AG09309 (cell line): ENCODE measurements at regions not wholly inside any gene's neighbourhood (a gene's known extent, or its start where the extent isn't known, plus 50 kb on each side); places are given as distances from the start of the nearest gene placed in this dataset.
A peak's percentile ranks its signal among the peaks of the same experiment; 100 is the strongest.
"Not testable (repeated sequence)": the region's sequence is repeated elsewhere in the genome, so short reads cannot be mapped to it uniquely, and the experiment has no call there.

ENCODE experiments used
- DNase-seq: peaks from one replicate; pipeline ENCODE4 v3.0.0-alpha.2; 2010; ENCODE audit warnings: low read depth
- H3K4me3 ChIP-seq: 2 replicates; pipeline ENCODE4 v1.5.1; 2011; ENCODE audit warnings: mild to moderate bottlenecking, low read depth, low read length, moderate library complexity; ENCODE audit not compliant: control insufficient read depth
- CTCF ChIP-seq: IDR thresholded peaks from 2 replicates; pipeline ENCODE4 v1.5.1; 2011; ENCODE audit warnings: mild to moderate bottlenecking, low read depth, low read length, inconsistent platforms; ENCODE audit not compliant: insufficient read depth, control insufficient read depth; ENCODE audit errors: missing control alignments

- no peak overlapping the region for H3K4me3 ChIP-seq
- no peak for DNase-seq
- no peak for TF ChIP-seq CTCF
Observed at GRCh38 chr16:29311461-29312344, 94.8 kb downstream of the NPIPB11 start.

DNA sequence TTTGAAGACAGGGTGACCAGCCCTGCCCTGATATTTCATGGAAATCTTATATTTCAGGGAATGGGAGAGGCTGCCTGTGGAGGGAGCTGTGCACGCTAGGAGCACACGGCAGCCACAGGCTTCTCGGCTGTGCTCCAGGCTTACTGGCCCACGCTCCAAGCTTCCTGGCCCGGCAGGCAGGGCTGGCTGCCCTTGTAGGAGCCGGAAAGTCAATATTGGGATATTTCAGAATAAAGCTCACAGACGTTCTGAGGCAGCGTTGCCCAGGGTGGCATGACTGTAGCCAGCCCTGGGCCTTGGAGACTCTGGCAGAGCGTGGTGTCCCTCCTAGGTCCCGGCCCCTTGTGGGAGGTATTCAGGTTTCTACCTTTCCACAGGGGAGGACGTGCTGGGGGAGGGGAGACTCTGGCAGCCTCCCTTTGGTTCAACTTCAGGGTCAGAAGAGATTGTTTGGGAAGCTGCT lies 95.6 kb downstream of the NPIPB11 start:
- TF ChIP-seq CTCF, result peak; percentile 22
- DNase-seq, result no peak
- no peak overlapping the region for H3K4me3 ChIP-seq

- H3K4me3 ChIP-seq, result not testable (repeated sequence)
Observed at GRCh38 chr16:29310243-29310642, 96.3 kb downstream of the NPIPB11 start.

DNA sequence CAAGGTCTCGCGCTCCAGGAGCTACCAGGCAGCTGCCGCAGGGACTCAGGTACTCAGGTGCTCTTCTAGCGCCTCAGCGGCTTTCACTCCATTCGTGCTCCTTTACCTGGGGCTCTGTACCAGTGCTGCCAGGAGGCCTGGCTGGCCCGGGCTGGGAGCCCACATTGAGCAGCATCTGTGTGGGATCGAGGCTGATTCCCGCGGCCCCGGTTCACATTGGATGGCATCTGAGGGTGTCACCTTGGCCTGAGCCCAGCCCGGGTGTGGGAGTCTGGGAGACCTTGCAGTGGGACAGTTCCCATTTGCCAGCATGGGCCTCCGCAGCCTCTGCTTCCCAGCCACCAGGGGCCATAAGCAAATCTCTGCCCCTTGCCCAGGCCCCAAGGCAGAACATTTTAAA lies 96.9 kb downstream of the NPIPB11 start:
- not testable (repeated sequence) for DNase-seq, H3K4me3 ChIP-seq

More at GRCh38 chr16:29310243-29310642, 96.3 kb downstream of the NPIPB11 start:
- not testable (repeated sequence) for DNase-seq

DNA sequence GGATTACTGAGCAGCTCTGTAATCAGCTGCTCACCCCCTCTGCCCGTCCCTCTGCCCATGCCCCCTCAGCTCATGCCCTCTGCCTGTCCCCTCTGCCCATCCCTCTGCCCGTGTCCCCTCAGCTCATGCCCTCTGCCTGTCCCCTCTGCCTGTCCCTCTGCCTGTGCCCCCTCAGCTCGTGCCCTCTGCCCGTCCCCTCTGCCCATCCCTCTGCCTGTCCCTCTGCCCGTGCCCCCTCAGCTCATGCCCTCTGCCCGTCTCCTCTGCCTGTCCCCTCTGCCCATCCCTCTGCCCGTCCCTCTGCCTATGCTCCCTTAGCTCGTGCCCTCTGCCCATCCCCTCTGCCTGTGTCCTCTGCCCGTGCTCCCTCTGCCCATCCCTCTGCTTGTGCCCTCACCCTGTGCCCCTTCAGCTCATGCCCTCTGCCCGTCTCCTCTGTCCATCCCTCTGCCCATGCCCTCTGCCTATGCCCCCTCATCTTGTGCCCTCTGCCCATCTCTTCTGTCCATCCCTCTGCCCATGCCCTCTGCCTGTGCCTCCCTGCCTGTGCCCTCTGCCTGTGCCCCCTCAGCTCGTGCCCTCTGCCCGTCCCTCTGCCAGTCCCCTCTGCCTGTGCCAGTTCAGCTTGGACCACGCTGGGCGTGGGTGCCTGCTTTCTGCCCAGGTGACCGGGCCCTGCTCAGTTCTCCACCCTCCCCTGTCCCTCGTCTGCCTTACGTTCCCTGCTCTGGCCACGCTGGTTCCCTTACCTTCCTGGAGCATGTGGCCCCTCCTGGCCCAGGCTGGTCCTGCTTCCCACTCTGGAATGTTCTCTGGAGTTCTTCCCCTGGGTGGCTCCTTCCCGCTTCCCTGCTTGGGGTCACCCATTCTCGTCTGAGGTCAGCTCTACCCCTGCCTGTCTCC lies 97.6 kb downstream of the NPIPB11 start:
- no peak overlapping the region for H3K4me3 ChIP-seq
- no peak for DNase-seq
- TF ChIP-seq CTCF, result no peak

DNA sequence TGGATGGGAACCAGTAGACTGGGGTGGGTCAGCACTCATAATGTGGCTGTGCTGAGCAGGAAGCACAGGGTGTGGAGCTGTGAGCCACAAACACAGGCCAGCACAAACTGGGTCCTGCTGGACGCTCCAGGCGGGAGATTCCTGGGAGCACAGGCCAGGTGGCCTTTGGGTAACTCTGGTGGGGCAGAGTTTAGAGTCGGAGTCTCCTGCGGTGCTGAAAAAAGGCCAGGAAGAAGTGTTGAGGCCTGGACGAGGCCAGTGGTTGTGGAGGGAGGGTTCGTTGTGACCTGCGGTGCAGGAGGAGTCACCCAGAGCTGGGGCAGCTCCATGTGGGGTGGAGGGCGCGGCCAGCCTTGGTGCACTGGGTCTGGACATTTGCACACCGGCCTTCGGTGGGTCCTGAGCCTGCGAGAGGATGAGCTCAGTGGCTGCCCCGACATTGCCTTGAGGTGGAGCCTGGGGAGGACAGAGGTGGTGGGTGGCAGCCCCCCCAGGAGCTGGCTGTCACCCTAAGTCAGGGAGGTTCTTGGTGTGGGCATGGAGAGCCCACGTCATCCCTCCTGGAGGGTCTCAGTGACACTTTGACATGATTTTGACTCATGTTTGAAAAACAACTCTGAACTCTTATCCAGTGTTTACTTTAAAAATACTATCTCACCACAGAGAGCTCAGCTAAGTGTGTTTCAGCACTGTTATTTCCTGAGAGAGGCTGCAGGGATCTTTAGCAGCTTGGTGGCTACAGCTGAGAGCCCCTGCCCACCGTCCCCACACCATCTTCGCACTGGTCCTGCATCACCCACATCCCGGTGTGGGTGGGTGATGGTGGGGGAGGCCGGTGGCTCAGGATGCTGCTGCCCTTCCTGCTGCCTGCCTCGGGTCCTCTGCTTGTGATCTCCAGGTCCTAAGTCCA lies 98.7 kb downstream of the NPIPB11 start:
- DNase-seq, result no peak
- TF ChIP-seq CTCF, result no peak
- H3K4me3 ChIP-seq, result no peak overlapping the region

DNA sequence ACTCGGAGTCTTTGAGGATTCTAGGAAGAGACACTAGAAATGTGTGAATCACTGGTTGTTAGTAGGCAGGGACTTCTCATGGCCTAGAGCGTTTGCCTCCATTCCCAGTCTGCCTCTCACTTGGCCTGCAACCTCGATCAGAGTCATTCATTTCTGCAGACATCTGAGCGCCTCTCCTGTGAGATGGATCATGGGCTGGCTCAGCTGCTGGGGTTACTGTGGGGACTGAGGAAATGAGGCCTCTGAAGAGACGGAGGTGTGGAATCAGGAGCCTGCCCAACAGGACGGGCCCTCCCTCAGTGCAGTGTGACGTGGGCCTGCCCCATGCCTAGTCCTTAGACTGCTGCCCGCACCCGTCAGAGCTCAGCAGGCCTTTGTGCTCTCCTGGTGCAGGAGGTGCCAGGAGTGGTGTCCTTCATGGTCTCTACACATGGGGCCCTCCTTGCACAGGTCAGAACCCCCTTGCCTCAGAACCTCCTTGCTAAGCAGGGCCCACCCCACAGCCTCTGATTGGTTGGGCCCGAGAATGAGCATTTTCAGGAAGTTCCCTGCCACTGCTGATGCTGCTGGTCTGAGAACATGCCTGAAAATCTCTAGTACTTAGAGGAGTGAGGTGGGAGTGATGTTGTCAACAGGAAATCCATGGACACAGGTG lies 99.4 kb downstream of the NPIPB11 start:
- no peak for TF ChIP-seq CTCF
- H3K4me3 ChIP-seq, result no peak overlapping the region
- peak; percentile 29 for DNase-seq
